ENCODE measurements at regions not wholly inside any gene's neighbourhood (a gene's known extent, or its start where the extent isn't known, plus 50 kb on each side); places are given as distances from the start of the nearest gene placed in this dataset.

DNA sequence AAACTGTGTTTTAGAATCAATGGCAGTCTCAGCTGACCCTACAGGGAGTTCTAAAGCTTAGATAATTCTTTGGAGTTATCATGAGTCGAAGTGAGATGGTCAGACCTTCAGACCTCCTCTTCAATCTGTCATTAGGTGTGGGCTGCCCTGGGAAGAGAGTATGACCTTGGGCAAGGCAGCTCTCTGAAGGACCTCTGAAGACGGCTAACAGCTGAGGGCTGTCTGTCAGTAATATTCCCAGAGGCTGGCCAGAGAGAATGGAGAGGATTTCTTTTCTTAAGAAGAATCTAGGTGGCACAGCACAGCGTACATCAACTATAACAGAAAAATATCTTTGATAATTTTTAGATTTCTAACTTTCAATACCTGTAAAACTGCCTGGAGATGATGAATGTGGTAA, 379.4 kb downstream of the ZNF674 start:
- Histone ChIP-seq H3K4me2 (ENCODE audit: control insufficient read depth, extremely low read depth, insufficient read depth, low read depth, low read length) (peak overlapping the region; percentile 34), H3K9me3 (ENCODE audit: control insufficient read depth, low read depth, low read length) (no peaks in the 10 kb centered on the region), H3K36me3 (ENCODE audit: control insufficient read depth in 2 of 2, extremely low read depth in 1 of 2, insufficient read depth in 2 of 2, low read length in 2 of 2) (no peaks in the 10 kb centered on the region), H3K9ac (ENCODE audit: control insufficient read depth, extremely low read depth, insufficient read depth, low read length) (no peak overlapping the region), H3K27ac (ENCODE audit: control insufficient read depth, insufficient read depth, low read length) (peak overlapping the region; percentile 15), H3K9me1 (ENCODE audit: control insufficient read depth, extremely low read depth, insufficient read depth, low read length) (no peaks in the 10 kb centered on the region), H3K79me2 (ENCODE audit: control insufficient read depth, insufficient read depth, low read length) (no peaks in the 10 kb centered on the region), H3K4me3 (ENCODE audit: control insufficient read depth in 2 of 3, extremely low read depth in 1 of 3, insufficient read depth in 2 of 3, low read depth in 1 of 3, low read length in 3 of 3) (no peak overlapping the region), H3K4me1 (ENCODE audit: control insufficient read depth, extremely low read depth, insufficient read depth, low read length) (peaks cover 20% of the 10 kb centered on the region), H4K20me1 (ENCODE audit: control insufficient read depth, extremely low read depth, insufficient read depth, low read length) (no peaks in the 10 kb centered on the region), H2AFZ (ENCODE audit: control insufficient read depth, low read length) (no peak overlapping the region), H3K27me3 (ENCODE audit: control insufficient read depth, extremely low read depth, insufficient read depth, low read length) (no peaks in the 10 kb centered on the region)
- dilution Hi-C loops (cut with MboI; ENCODE audit: extremely low pct_ligation_motif_present, low sequenced_read_pairs) = no loop called here
- no peak for FAIRE-seq
- TF ChIP-seq, protein P1, sequence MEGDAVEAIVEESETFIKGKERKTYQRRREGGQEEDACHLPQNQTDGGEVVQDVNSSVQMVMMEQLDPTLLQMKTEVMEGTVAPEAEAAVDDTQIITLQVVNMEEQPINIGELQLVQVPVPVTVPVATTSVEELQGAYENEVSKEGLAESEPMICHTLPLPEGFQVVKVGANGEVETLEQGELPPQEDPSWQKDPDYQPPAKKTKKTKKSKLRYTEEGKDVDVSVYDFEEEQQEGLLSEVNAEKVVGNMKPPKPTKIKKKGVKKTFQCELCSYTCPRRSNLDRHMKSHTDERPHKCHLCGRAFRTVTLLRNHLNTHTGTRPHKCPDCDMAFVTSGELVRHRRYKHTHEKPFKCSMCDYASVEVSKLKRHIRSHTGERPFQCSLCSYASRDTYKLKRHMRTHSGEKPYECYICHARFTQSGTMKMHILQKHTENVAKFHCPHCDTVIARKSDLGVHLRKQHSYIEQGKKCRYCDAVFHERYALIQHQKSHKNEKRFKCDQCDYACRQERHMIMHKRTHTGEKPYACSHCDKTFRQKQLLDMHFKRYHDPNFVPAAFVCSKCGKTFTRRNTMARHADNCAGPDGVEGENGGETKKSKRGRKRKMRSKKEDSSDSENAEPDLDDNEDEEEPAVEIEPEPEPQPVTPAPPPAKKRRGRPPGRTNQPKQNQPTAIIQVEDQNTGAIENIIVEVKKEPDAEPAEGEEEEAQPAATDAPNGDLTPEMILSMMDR (optimal IDR thresholded peaks at IDR 0.05 in 1 of 3, IDR thresholded peaks at IDR 0.05 in 1 of 3, conservative IDR thresholded peaks at IDR 0.05 in 1 of 3; ENCODE audit: extremely low read depth in 1 of 3, insufficient read depth in 2 of 3, low read length in 3 of 3) = no peak
- TF ChIP-seq EZH2 (IDR thresholded peaks at IDR 0.05; ENCODE audit: low read length) = no peak
- DNase-seq (ENCODE audit: low read depth, low spot score) = no peak

DNA sequence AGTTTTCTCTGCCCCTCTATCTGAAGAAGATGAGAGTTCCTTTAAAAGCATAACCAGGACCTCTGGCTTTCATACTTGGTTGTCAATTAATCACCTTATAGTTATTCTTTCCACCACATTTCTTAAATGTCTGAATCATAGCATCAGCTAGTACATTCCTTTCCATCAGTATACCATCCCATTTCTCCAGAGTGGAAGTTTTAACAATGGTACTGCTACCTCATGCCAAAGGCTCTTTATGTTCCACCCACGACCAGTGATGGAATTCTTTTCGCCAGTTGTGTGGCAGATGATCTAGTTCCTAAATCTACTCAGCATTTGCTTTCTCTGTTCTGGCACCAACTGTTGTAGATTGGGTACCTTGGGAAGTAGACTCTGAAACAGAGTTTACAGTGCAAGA, 379.8 kb downstream of the ZNF674 start:
- H3K79me2 ChIP-seq (ENCODE audit: control insufficient read depth, insufficient read depth, low read length) = no peaks in the 10 kb centered on the region
- peak overlapping the region; percentile 15 for H3K27ac ChIP-seq (ENCODE audit: control insufficient read depth, insufficient read depth, low read length)
- dilution Hi-C loops (cut with MboI; ENCODE audit: extremely low pct_ligation_motif_present, low sequenced_read_pairs) = no loop called here

More for the DNA sequence above, 379.8 kb downstream of the ZNF674 start:
- DNase-seq (ENCODE audit: low read depth, low spot score) (no peak), FAIRE-seq (peak; percentile 77)
- no peak overlapping the region for H2AFZ ChIP-seq (ENCODE audit: control insufficient read depth, low read length)
- H3K4me3 ChIP-seq (ENCODE audit: control insufficient read depth in 2 of 3, extremely low read depth in 1 of 3, insufficient read depth in 2 of 3, low read depth in 1 of 3, low read length in 3 of 3) = no peak overlapping the region
- H3K36me3 ChIP-seq (ENCODE audit: control insufficient read depth in 2 of 2, extremely low read depth in 1 of 2, insufficient read depth in 2 of 2, low read length in 2 of 2) = no peaks in the 10 kb centered on the region
- H3K9me1 ChIP-seq (ENCODE audit: control insufficient read depth, extremely low read depth, insufficient read depth, low read length) = no peaks in the 10 kb centered on the region
- no peak overlapping the region for H3K9ac ChIP-seq (ENCODE audit: control insufficient read depth, extremely low read depth, insufficient read depth, low read length)
- H3K9me3 ChIP-seq (ENCODE audit: control insufficient read depth, low read depth, low read length) = no peaks in the 10 kb centered on the region
- TF ChIP-seq, protein P1 (optimal IDR thresholded peaks at IDR 0.05 in 1 of 3, IDR thresholded peaks at IDR 0.05 in 1 of 3, conservative IDR thresholded peaks at IDR 0.05 in 1 of 3; ENCODE audit: extremely low read depth in 1 of 3, insufficient read depth in 2 of 3, low read length in 3 of 3) = no peak
- no peak for TF ChIP-seq EZH2 (IDR thresholded peaks at IDR 0.05; ENCODE audit: low read length)
- peak overlapping the region; percentile 34 for H3K4me2 ChIP-seq (ENCODE audit: control insufficient read depth, extremely low read depth, insufficient read depth, low read depth, low read length)
- no peaks in the 10 kb centered on the region for H3K27me3 ChIP-seq (ENCODE audit: control insufficient read depth, extremely low read depth, insufficient read depth, low read length)
- H4K20me1 ChIP-seq (ENCODE audit: control insufficient read depth, extremely low read depth, insufficient read depth, low read length) = no peaks in the 10 kb centered on the region
- peaks cover 20% of the 10 kb centered on the region for H3K4me1 ChIP-seq (ENCODE audit: control insufficient read depth, extremely low read depth, insufficient read depth, low read length)
